GM23338 (cell line): ENCODE measurements at regions not wholly inside any gene's neighbourhood (a gene's known extent, or its start where the extent isn't known, plus 50 kb on each side); places are given as distances from the start of the nearest gene placed in this dataset.

Experiments used
- ATAC-seq: fragments of 200-7000 bp; cut with Tn5 transposase; 3 replicates; pipeline ENCODE4 v1.9.1; 2020
- DNase-seq: peaks from one replicate; pipeline ENCODE4 v3.0.0-alpha.2; 2015; ENCODE audit warnings: low spot score
- H2AFZ ChIP-seq: fragments of 200-600 bp; sonication (generic); 2 replicates; pipeline ENCODE4 v1.8.0; 2016; ENCODE audit warnings: antibody characterized with exemption, mild to moderate bottlenecking, moderate library complexity
- H3F3A ChIP-seq: fragments of 200-600 bp; sonication (generic); replicated peaks from 2 replicates; pipeline ENCODE4 v1.8.0; 2017; ENCODE audit warnings: antibody characterized with exemption, mixed run types, low read depth
- H3K27ac ChIP-seq: fragments of 200-600 bp; sonication (generic); 2 replicates; pipeline ENCODE4 v1.6.1; 2016; ENCODE audit warnings: low read depth
- H3K27me3 ChIP-seq: fragments of 200-600 bp; sonication (generic); 2 replicates; pipeline ENCODE4 v1.8.0; 2016; ENCODE audit warnings: mild to moderate bottlenecking, mixed run types, moderate library complexity; ENCODE audit not compliant: insufficient read depth
- H3K36me3 ChIP-seq: fragments of 200-600 bp; sonication (generic); 2 replicates; pipeline ENCODE4 v1.8.0; 2016; ENCODE audit warnings: mild to moderate bottlenecking; ENCODE audit not compliant: insufficient read depth
- H3K4me1 ChIP-seq: fragments of 200-600 bp; sonication (generic); 2 replicates; pipeline ENCODE4 v1.8.0; 2016; ENCODE audit warnings: mild to moderate bottlenecking, moderate library complexity; ENCODE audit not compliant: insufficient read depth
- H3K4me2 ChIP-seq: fragments of 200-600 bp; sonication (generic); 2 replicates; pipeline ENCODE4 v1.7.1; 2017; ENCODE audit warnings: mixed run types
- H3K4me3 ChIP-seq: fragments of 200-600 bp; sonication (generic); 2 replicates; pipeline ENCODE4 v1.6.1; 2016; ENCODE audit warnings: mixed run types
- H3K79me2 ChIP-seq: fragments of 200-600 bp; sonication (generic); replicated peaks from 2 replicates; pipeline ENCODE4 v1.8.0; 2017; ENCODE audit warnings: mild to moderate bottlenecking; ENCODE audit not compliant: insufficient read depth
- H3K9me2 ChIP-seq: fragments of 200-600 bp; sonication (generic); 2 replicates; pipeline ENCODE4 v1.8.0; 2017; ENCODE audit not compliant: insufficient read depth
- H4K20me1 ChIP-seq: fragments of 200-600 bp; sonication (generic); replicated peaks from 2 replicates; pipeline ENCODE4 v1.8.0; 2017; ENCODE audit warnings: mild to moderate bottlenecking; ENCODE audit not compliant: insufficient read depth
- H3K27ac Mint-ChIP-seq: 2 replicates; pipeline ENCODE4 v1.8.0; 2020; ENCODE audit warnings: inconsistent platforms, mild to moderate bottlenecking, moderate library complexity, mixed read lengths
- H3K27me3 Mint-ChIP-seq: 3 replicates; pipeline ENCODE4 v1.8.0; 2022; ENCODE audit warnings: low read depth, mild to moderate bottlenecking, moderate library complexity, mixed read lengths, inconsistent platforms; ENCODE audit not compliant: insufficient read depth, poor library complexity
- H3K36me3 Mint-ChIP-seq: 3 replicates; pipeline ENCODE4 v1.8.0; 2021; ENCODE audit warnings: low read depth, mild to moderate bottlenecking, inconsistent platforms, moderate library complexity, mixed read lengths
- H3K4me1 Mint-ChIP-seq: 3 replicates; pipeline ENCODE4 v1.8.0; 2020; ENCODE audit warnings: mild to moderate bottlenecking, inconsistent platforms, mixed read lengths
- H3K4me3 Mint-ChIP-seq: 3 replicates; pipeline ENCODE4 v1.8.0; 2021; ENCODE audit warnings: moderate library complexity, mild to moderate bottlenecking, inconsistent platforms, mixed read lengths
- H3K9me3 Mint-ChIP-seq: 3 replicates; pipeline ENCODE4 v1.8.0; 2020; ENCODE audit warnings: moderate library complexity, mild to moderate bottlenecking, inconsistent platforms, mixed read lengths
- CREB1 ChIP-seq: fragments of 250-450 bp; sonication (Bioruptor Pico); IDR thresholded peaks from 2 replicates; pipeline ENCODE4 v1.5.0; 2020; ENCODE audit warnings: low read depth, mild to moderate bottlenecking, moderate library complexity
- NANOG ChIP-seq: IDR thresholded peaks from 2 replicates; pipeline ENCODE4 v1.6.1; 2016; ENCODE audit warnings: antibody characterized with exemption, borderline replicate concordance
- TF ChIP-seq, protein P1 (sequence below): fragments of 250-450 bp; sonication (Bioruptor Pico); IDR thresholded peaks from 2 replicates; pipeline ENCODE4 v1.5.0; 2020; ENCODE audit warnings: mild to moderate bottlenecking, moderate library complexity
- TF ChIP-seq, protein P2 (sequence below), 2 experiments: fragments of 200-600 bp in 1 of 2; sonication (generic) in 1 of 2; conservative IDR thresholded peaks; 2 replicates each; pipeline versions ENCODE4 v1.5.1 to v1.6.1; 2016 to 2017; ENCODE audit warnings: antibody characterized with exemption in 2 of 2, low read depth in 2 of 2, mild to moderate bottlenecking in 2 of 2, moderate library complexity in 1 of 2

DNA sequence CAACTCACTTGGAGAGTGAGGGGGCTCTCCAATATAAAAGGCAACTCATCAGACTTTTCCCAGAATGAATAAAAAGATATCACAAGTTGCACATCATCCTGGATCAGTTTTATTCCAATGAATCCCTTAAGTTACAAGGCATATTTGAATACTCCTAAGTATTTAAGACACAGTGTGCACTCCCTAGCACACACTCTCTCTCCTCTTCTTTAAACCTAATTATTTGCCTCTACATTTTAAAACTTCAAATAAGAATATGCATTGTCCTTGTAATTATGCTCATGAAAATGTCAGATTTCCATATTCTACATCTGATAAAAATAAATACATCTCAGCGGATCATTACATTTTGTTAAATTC, 273.6 kb downstream of the ADGB start (continued):
- TF ChIP-seq, protein P1, sequence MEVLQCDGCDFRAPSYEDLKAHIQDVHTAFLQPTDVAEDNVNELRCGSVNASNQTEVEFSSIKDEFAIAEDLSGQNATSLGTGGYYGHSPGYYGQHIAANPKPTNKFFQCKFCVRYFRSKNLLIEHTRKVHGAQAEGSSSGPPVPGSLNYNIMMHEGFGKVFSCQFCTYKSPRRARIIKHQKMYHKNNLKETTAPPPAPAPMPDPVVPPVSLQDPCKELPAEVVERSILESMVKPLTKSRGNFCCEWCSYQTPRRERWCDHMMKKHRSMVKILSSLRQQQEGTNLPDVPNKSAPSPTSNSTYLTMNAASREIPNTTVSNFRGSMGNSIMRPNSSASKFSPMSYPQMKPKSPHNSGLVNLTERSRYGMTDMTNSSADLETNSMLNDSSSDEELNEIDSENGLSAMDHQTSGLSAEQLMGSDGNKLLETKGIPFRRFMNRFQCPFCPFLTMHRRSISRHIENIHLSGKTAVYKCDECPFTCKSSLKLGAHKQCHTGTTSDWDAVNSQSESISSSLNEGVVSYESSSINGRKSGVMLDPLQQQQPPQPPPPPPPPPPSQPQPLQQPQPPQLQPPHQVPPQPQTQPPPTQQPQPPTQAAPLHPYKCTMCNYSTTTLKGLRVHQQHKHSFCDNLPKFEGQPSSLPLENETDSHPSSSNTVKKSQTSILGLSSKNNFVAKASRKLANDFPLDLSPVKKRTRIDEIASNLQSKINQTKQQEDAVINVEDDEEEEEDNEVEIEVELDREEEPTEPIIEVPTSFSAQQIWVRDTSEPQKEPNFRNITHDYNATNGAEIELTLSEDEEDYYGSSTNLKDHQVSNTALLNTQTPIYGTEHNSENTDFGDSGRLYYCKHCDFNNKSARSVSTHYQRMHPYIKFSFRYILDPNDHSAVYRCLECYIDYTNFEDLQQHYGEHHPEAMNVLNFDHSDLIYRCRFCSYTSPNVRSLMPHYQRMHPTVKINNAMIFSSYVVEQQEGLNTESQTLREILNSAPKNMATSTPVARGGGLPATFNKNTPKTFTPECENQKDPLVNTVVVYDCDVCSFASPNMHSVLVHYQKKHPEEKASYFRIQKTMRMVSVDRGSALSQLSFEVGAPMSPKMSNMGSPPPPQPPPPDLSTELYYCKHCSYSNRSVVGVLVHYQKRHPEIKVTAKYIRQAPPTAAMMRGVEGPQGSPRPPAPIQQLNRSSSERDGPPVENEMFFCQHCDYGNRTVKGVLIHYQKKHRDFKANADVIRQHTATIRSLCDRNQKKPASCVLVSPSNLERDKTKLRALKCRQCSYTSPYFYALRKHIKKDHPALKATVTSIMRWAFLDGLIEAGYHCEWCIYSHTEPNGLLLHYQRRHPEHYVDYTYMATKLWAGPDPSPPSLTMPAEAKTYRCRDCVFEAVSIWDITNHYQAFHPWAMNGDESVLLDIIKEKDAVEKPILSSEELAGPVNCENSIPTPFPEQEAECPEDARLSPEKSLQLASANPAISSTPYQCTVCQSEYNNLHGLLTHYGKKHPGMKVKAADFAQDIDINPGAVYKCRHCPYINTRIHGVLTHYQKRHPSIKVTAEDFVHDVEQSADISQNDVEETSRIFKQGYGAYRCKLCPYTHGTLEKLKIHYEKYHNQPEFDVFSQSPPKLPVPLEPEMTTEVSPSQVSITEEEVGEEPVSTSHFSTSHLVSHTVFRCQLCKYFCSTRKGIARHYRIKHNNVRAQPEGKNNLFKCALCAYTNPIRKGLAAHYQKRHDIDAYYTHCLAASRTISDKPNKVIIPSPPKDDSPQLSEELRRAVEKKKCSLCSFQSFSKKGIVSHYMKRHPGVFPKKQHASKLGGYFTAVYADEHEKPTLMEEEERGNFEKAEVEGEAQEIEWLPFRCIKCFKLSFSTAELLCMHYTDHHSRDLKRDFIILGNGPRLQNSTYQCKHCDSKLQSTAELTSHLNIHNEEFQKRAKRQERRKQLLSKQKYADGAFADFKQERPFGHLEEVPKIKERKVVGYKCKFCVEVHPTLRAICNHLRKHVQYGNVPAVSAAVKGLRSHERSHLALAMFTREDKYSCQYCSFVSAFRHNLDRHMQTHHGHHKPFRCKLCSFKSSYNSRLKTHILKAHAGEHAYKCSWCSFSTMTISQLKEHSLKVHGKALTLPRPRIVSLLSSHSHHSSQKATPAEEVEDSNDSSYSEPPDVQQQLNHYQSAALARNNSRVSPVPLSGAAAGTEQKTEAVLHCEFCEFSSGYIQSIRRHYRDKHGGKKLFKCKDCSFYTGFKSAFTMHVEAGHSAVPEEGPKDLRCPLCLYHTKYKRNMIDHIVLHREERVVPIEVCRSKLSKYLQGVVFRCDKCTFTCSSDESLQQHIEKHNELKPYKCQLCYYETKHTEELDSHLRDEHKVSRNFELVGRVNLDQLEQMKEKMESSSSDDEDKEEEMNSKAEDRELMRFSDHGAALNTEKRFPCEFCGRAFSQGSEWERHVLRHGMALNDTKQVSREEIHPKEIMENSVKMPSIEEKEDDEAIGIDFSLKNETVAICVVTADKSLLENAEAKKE (CRISPR knock-in tag) = no peak

DNA sequence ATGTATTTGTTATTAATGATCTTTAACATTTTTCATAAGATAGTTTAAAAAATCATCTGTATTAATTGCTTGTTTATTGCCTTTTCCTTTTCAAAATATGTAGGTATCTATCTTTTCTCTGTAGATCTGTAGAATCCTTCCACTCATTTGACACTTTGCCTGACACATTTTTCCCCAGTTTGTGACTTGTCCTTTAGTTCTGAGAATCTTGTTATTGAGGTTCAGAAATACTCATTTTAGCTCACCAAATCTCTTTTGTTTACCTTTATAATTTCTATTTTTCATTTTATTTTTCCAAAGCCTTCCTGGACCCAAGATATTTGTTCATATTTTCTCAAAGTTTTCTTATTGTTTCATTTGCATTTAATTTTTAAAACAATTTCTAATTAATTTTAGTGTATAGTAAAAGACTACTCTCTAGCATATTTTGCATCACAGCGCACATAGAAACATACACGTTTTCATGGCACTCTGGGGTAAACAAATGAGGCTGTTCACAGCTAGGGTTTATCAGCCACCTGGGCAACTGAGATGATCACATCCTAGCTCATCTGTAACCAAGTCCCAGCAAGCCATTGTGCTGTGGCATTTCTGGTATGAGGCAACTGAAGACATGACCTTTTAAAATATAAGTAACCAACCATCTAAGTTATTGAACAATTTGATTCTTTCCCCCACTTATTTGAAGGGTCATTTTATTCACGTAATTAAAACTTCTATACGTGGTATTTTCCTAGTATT, 275.7 kb downstream of the ADGB start:
- ATAC-seq (no peak), DNase-seq (no peak)
- no peaks in the 10 kb centered on the region for H3K9me3 Mint-ChIP-seq
- no peaks in the 10 kb centered on the region for H3K79me2 ChIP-seq
- no peaks in the 10 kb centered on the region for H3K4me1 ChIP-seq
- no peaks in the 10 kb centered on the region for H4K20me1 ChIP-seq
- H3K36me3 ChIP-seq = no peaks in the 10 kb centered on the region
- H3F3A ChIP-seq = no peaks in the 10 kb centered on the region
- H3K27ac Mint-ChIP-seq = no peak overlapping the region
- no peaks in the 10 kb centered on the region for H3K36me3 Mint-ChIP-seq
- no peak overlapping the region for H3K4me3 ChIP-seq
- H3K27me3 ChIP-seq = no peaks in the 10 kb centered on the region
- no peak overlapping the region for H3K4me2 ChIP-seq
- no peaks in the 10 kb centered on the region for H3K4me1 Mint-ChIP-seq
- H3K4me3 Mint-ChIP-seq = no peak overlapping the region
- H2AFZ ChIP-seq = no peak overlapping the region
- H3K27ac ChIP-seq = no peak overlapping the region
- no peaks in the 10 kb centered on the region for H3K27me3 Mint-ChIP-seq
- no peaks in the 10 kb centered on the region for H3K9me2 ChIP-seq
- no peak for TF ChIP-seq NANOG
- TF ChIP-seq, protein P1 (CRISPR knock-in tag) = no peak
- TF ChIP-seq CREB1 (CRISPR knock-in tag) = no peak
- TF ChIP-seq, protein P2, sequence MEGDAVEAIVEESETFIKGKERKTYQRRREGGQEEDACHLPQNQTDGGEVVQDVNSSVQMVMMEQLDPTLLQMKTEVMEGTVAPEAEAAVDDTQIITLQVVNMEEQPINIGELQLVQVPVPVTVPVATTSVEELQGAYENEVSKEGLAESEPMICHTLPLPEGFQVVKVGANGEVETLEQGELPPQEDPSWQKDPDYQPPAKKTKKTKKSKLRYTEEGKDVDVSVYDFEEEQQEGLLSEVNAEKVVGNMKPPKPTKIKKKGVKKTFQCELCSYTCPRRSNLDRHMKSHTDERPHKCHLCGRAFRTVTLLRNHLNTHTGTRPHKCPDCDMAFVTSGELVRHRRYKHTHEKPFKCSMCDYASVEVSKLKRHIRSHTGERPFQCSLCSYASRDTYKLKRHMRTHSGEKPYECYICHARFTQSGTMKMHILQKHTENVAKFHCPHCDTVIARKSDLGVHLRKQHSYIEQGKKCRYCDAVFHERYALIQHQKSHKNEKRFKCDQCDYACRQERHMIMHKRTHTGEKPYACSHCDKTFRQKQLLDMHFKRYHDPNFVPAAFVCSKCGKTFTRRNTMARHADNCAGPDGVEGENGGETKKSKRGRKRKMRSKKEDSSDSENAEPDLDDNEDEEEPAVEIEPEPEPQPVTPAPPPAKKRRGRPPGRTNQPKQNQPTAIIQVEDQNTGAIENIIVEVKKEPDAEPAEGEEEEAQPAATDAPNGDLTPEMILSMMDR (conservative IDR thresholded peaks at IDR 0.05; ENCODE audit: low read depth in 2 of 2) = no peak
